SU-DHL-6 (cell line): ENCODE measurements at regions not wholly inside any gene's neighbourhood (a gene's known extent, or its start where the extent isn't known, plus 50 kb on each side); places are given as distances from the start of the nearest gene placed in this dataset.

Source experiments
- H2AFZ ChIP-seq: fragments of 200-600 bp; sonication (generic); 2 replicates; pipeline ENCODE4 v1.6.1; 2014; ENCODE audit warnings: low read depth, mild to moderate bottlenecking, moderate library complexity, mixed read lengths, antibody characterized with exemption, low read length; ENCODE audit not compliant: severe bottlenecking
- H3F3A ChIP-seq: fragments of 200-600 bp; shearing (Covaris generic); 2 replicates; pipeline ENCODE4 v1.6.0; 2016; ENCODE audit warnings: antibody characterized with exemption, mild to moderate bottlenecking; ENCODE audit not compliant: insufficient read depth
- H3K27ac ChIP-seq: fragments of 200-600 bp; sonication (generic); 2 replicates; pipeline ENCODE4 v1.5.1; 2016; ENCODE audit warnings: low read depth, mild to moderate bottlenecking, low read length, moderate library complexity, mixed read lengths
- H3K27me3 ChIP-seq: fragments of 200-600 bp; sonication (generic), shearing (Covaris generic); 2 replicates; pipeline ENCODE4 v1.6.0; 2014; ENCODE audit warnings: mild to moderate bottlenecking, low read length
- H3K36me3 ChIP-seq: fragments of 200-600 bp; sonication (generic); 2 replicates; pipeline ENCODE4 v1.6.1; 2014; ENCODE audit warnings: mild to moderate bottlenecking, low read length, mixed read lengths
- H3K4me2 ChIP-seq: fragments of 300-600, 200-600 bp; shearing (Covaris generic), sonication (generic); 2 replicates; pipeline ENCODE4 v1.6.0; 2014; ENCODE audit warnings: low read length, low read depth, mild to moderate bottlenecking; ENCODE audit not compliant: poor library complexity, severe bottlenecking
- H3K4me3 ChIP-seq: fragments of 200-600 bp; sonication (generic); 2 replicates; pipeline ENCODE4 v1.5.1; 2014; ENCODE audit warnings: antibody characterized with exemption, low read length, mild to moderate bottlenecking, mixed read lengths; ENCODE audit not compliant: insufficient read depth, poor library complexity, severe bottlenecking
- H3K79me2 ChIP-seq: fragments of 200-600 bp; sonication (generic); 2 replicates; pipeline ENCODE4 v1.6.1; 2014; ENCODE audit warnings: mild to moderate bottlenecking, low read length, moderate library complexity; ENCODE audit not compliant: insufficient read depth
- H3K9ac ChIP-seq: fragments of 200-600 bp; sonication (generic); 2 replicates; pipeline ENCODE4 v1.7.0; 2014; ENCODE audit warnings: mild to moderate bottlenecking, low read length
- H3K9me2 ChIP-seq: fragments of 200-600 bp; sonication (generic); replicated peaks from 2 replicates; pipeline ENCODE4 v1.6.1; 2014; ENCODE audit warnings: low read length; ENCODE audit not compliant: insufficient read depth
- H3K9me3 ChIP-seq: fragments of 200-600 bp; sonication (generic); 2 replicates; pipeline ENCODE4 v1.6.1; 2014; ENCODE audit warnings: low read length, mixed read lengths; ENCODE audit not compliant: insufficient read depth
- H4K20me1 ChIP-seq: fragments of 200-600 bp; sonication (generic); 2 replicates; pipeline ENCODE4 v1.6.1; 2014; ENCODE audit warnings: low read depth, mild to moderate bottlenecking, antibody characterized with exemption, low read length, moderate library complexity, mixed read lengths
- EZH2phosphoT487 ChIP-seq: fragments of 200-600 bp; sonication (generic), shearing (Covaris generic); conservative IDR thresholded peaks from 2 replicates; pipeline ENCODE4 v1.6.1; 2018; ENCODE audit warnings: mild to moderate bottlenecking, antibody characterized with exemption, low read length, moderate library complexity, mixed read lengths
- TF ChIP-seq, protein P1 (sequence below): fragments of 200-600 bp; sonication (generic); IDR thresholded peaks from one replicate; pipeline ENCODE4 v1.5.1; 2017; ENCODE audit warnings: antibody characterized with exemption, mild to moderate bottlenecking, low read length, moderate library complexity; ENCODE audit not compliant: insufficient read depth, poor library complexity, severe bottlenecking

DNA sequence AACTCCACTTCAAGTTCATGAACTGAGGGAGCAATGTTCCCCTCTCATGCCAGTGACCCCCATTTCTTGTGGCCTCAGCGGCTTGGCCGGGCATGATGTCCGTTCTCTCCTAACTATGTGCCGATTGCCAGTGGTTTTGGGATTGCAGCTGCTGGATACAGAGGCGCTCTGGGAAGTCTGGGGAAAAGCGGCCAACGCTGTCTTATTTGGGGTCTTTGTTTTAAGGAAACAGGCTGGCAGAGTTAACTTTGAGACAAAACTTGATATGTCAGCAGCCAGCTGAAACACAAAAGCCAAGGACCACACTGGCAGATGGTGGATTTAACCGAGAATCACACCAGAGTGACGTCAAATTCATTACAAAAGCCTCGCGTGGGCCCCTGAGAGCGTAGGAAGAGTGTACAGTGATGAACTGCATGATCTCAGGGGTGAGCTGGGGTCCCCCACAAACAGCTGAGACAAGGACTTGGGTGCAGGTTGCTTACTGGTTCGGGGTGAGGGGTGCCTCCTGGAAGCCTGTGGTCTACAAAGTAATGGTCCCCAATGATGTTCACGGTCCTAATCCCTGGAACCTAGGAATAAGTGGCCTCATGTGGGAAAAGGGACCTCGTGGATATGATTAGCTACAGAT, 180.4 kb downstream of the IRF8 start:
- Histone ChIP-seq H3K9ac (no peak overlapping the region), H3K27me3 (no peaks in the 10 kb centered on the region), H3K79me2 (no peaks in the 10 kb centered on the region), H3K4me2 (no peak overlapping the region), H3K9me3 (no peaks in the 10 kb centered on the region), H2AFZ (no peak overlapping the region), H3K4me3 (no peak overlapping the region), H3K9me2 (no peaks in the 10 kb centered on the region), H4K20me1 (no peaks in the 10 kb centered on the region), H3K27ac (no peak overlapping the region), H3F3A (no peaks in the 10 kb centered on the region), H3K36me3 (no peaks in the 10 kb centered on the region)
- TF ChIP-seq, protein P1, sequence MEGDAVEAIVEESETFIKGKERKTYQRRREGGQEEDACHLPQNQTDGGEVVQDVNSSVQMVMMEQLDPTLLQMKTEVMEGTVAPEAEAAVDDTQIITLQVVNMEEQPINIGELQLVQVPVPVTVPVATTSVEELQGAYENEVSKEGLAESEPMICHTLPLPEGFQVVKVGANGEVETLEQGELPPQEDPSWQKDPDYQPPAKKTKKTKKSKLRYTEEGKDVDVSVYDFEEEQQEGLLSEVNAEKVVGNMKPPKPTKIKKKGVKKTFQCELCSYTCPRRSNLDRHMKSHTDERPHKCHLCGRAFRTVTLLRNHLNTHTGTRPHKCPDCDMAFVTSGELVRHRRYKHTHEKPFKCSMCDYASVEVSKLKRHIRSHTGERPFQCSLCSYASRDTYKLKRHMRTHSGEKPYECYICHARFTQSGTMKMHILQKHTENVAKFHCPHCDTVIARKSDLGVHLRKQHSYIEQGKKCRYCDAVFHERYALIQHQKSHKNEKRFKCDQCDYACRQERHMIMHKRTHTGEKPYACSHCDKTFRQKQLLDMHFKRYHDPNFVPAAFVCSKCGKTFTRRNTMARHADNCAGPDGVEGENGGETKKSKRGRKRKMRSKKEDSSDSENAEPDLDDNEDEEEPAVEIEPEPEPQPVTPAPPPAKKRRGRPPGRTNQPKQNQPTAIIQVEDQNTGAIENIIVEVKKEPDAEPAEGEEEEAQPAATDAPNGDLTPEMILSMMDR: no peak
- no peak for TF ChIP-seq EZH2phosphoT487

DNA sequence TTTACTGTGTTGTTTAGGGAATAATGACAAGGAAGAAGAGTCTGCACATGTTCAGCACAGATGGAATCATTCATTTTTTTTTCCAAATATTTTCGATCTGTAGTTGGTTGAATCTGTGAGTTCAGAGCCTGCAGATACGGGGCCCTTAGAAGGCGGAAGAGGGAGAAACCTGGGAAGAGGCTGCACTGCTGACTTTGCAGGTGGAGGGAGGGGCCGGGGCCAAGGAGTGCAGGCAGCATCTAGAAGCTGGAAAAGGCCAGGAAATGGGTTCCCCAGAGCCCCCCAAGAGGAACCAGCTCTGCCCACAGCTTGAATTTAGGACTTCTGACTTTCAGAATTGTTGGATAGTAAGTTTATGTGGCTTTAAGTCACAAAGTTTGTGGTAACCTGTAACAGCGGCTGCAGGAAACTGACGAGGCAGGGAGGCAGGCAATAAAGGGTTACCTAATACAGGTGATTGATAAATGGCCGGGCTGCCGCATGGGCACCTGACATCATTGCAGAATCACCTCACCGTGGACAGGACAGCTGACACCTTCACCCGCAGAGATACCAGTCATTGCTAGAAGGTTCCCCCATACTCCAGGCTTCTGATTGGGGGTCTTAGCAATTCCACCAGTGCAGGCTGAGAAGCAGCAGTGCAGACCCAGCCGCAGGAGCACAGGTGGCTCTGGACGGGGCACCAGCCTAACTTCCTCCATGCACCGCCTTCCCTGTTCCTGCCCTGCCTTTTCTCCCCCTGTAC, 181.3 kb downstream of the IRF8 start:
- H3K4me3 ChIP-seq: no peak overlapping the region

GRCh38 chr16:86080982-86081381, 182.0 kb downstream of the IRF8 start:
- no peak overlapping the region for H3K9ac ChIP-seq
- TF ChIP-seq EZH2phosphoT487: no peak
- TF ChIP-seq, protein P1: no peak
- H3K4me3 ChIP-seq: no peak overlapping the region
- no peaks in the 10 kb centered on the region for H3K9me2 ChIP-seq
- no peaks in the 10 kb centered on the region for H3F3A ChIP-seq
- no peak overlapping the region for H3K4me2 ChIP-seq
- no peaks in the 10 kb centered on the region for H3K79me2 ChIP-seq
- no peaks in the 10 kb centered on the region for H3K9me3 ChIP-seq
- no peaks in the 10 kb centered on the region for H3K36me3 ChIP-seq
- H2AFZ ChIP-seq: no peak overlapping the region
- no peaks in the 10 kb centered on the region for H3K27me3 ChIP-seq
- H3K27ac ChIP-seq: no peak overlapping the region
- H4K20me1 ChIP-seq: no peaks in the 10 kb centered on the region

More for the DNA sequence above, 181.3 kb downstream of the IRF8 start:
- Histone ChIP-seq H2AFZ (no peak overlapping the region), H3K9me3 (no peaks in the 10 kb centered on the region), H3K4me2 (no peak overlapping the region), H3K9me2 (no peaks in the 10 kb centered on the region), H3K27ac (no peak overlapping the region), H3K9ac (no peak overlapping the region), H3F3A (no peaks in the 10 kb centered on the region), H4K20me1 (no peaks in the 10 kb centered on the region), H3K36me3 (no peaks in the 10 kb centered on the region), H3K27me3 (no peaks in the 10 kb centered on the region), H3K79me2 (no peaks in the 10 kb centered on the region)
- TF ChIP-seq EZH2phosphoT487: no peak
- TF ChIP-seq, protein P1: no peak
